HEK293 (cell line): ENCODE measurements at regions not wholly inside any gene's neighbourhood (a gene's known extent, or its start where the extent isn't known, plus 50 kb on each side); places are given as distances from the start of the nearest gene placed in this dataset.
"Not testable (repeated sequence)": the region's sequence is repeated elsewhere in the genome, so short reads cannot be mapped to it uniquely, and the experiment has no call there.

ENCODE experiments used
- CTCF ChIA-PET: fragments of 350-600 bp; formaldehyde crosslinking; extraction: SDS; loops from one replicate; lab custom pipeline; 2021; ENCODE audit warnings: antibody characterized with exemption; lab: Yijun Ruan, JAX
- POLR2A ChIA-PET: fragments of 300-600 bp; formaldehyde crosslinking; extraction: SDS; loops from one replicate; lab custom pipeline; 2020; ENCODE audit warnings: antibody characterized with exemption, inconsistent platforms; lab: Yijun Ruan, JAX
- H3K27ac ChIP-seq: fragments of 200-500 bp; sonication (Bioruptor generic); 2 replicates; pipeline ENCODE4 v1.5.1; 2014; ENCODE audit warnings: low read depth, low read length, control low read depth, inconsistent platforms; ENCODE audit errors: extremely low read depth
- H3K36me3 ChIP-seq, 2 experiments: fragments of 200-500 bp in 1 of 2; sonication (Bioruptor generic) in 1 of 2; 1 replicate in 1 of 2; 2 replicates in 1 of 2; pipeline ENCODE4 v1.5.1; 2014 to 2017; ENCODE audit warnings: inconsistent platforms in 2 of 2, low read length in 2 of 2; ENCODE audit not compliant: control insufficient read depth in 2 of 2, insufficient read depth in 1 of 2
- H3K4me1 ChIP-seq: fragments of 200-500 bp; sonication (Bioruptor generic); 2 replicates; pipeline ENCODE4 v1.5.1; 2014; ENCODE audit warnings: mild to moderate bottlenecking, low read length, inconsistent platforms; ENCODE audit not compliant: control insufficient read depth, insufficient read depth
- H3K4me3 ChIP-seq: 2 replicates; pipeline ENCODE4 v1.5.1; 2011; ENCODE audit warnings: low read depth, mild to moderate bottlenecking, control low read depth, low read length, moderate library complexity
- H3K9me3 ChIP-seq: fragments of 200-500 bp; sonication (Bioruptor generic); 2 replicates; pipeline ENCODE4 v1.5.1; 2014; ENCODE audit warnings: low read depth, low read length, inconsistent platforms; ENCODE audit not compliant: control insufficient read depth, insufficient read depth
- HOXC10 ChIP-seq: sonication (generic); formaldehyde crosslinking; IDR thresholded peaks from 2 replicates; pipeline ENCODE4 v1.8.1; 2023; ENCODE audit warnings: mild to moderate bottlenecking, missing genetic modification reagents
- KLF10 ChIP-seq: fragments of 450-650 bp; IDR thresholded peaks from 2 replicates; pipeline ENCODE4 v1.5.1; 2018; ENCODE audit warnings: missing biosample characterization, mild to moderate bottlenecking, missing genetic modification characterization
- KLF7 ChIP-seq: fragments of 450-650 bp; formaldehyde crosslinking; IDR thresholded peaks from 2 replicates; pipeline ENCODE4 v1.5.1; 2016; ENCODE audit warnings: missing biosample characterization, missing genetic modification characterization, borderline replicate concordance
- PRDM6 ChIP-seq: fragments of 450-650 bp; formaldehyde crosslinking; IDR thresholded peaks from 2 replicates; pipeline ENCODE4 v1.5.1; 2017; ENCODE audit warnings: missing biosample characterization, missing genetic modification characterization
- REST ChIP-seq: fragments of 450-650 bp; formaldehyde crosslinking; IDR thresholded peaks from 2 replicates; pipeline ENCODE4 v1.5.1; 2016; ENCODE audit warnings: missing biosample characterization, missing genetic modification characterization
- TCF7L2 ChIP-seq: IDR thresholded peaks from 2 replicates; pipeline ENCODE4 v1.6.1; 2011; ENCODE audit warnings: low read depth, mild to moderate bottlenecking, inconsistent platforms, low read length, moderate library complexity, borderline replicate concordance
- ZBTB17 ChIP-seq: fragments of 450-650 bp; formaldehyde crosslinking; IDR thresholded peaks from 2 replicates; pipeline ENCODE4 v1.5.1; 2016; ENCODE audit warnings: missing biosample characterization, missing genetic modification characterization
- ZBTB44 ChIP-seq: fragments of 450-650 bp; IDR thresholded peaks from 2 replicates; pipeline ENCODE4 v1.5.1; 2018; ENCODE audit warnings: missing biosample characterization, mild to moderate bottlenecking, missing genetic modification characterization
- ZFHX2 ChIP-seq: fragments of 450-650 bp; formaldehyde crosslinking; conservative IDR thresholded peaks from 2 replicates; pipeline ENCODE4 v1.5.1; 2016; ENCODE audit warnings: missing biosample characterization, missing genetic modification characterization
- ZNF133 ChIP-seq: fragments of 450-650 bp; formaldehyde crosslinking; IDR thresholded peaks from 2 replicates; pipeline ENCODE4 v1.5.1; 2016; ENCODE audit warnings: missing biosample characterization, missing genetic modification characterization
- ZNF146 ChIP-seq: fragments of 450-650 bp; formaldehyde crosslinking; IDR thresholded peaks from 2 replicates; pipeline ENCODE4 v1.5.1; 2016; ENCODE audit warnings: missing biosample characterization, missing genetic modification characterization
- ZNF174 ChIP-seq: fragments of 450-650 bp; formaldehyde crosslinking; IDR thresholded peaks from 2 replicates; pipeline ENCODE4 v1.5.0; 2017; ENCODE audit warnings: missing biosample characterization, mild to moderate bottlenecking, missing genetic modification characterization
- ZNF2 ChIP-seq: fragments of 450-650 bp; formaldehyde crosslinking; IDR thresholded peaks from 2 replicates; pipeline ENCODE4 v1.5.1; 2016; ENCODE audit warnings: missing biosample characterization, missing genetic modification characterization
- ZNF302 ChIP-seq: fragments of 450-650 bp; formaldehyde crosslinking; IDR thresholded peaks from 2 replicates; pipeline ENCODE4 v1.5.1; 2016; ENCODE audit warnings: missing biosample characterization, missing genetic modification characterization, low read depth
- ZNF335 ChIP-seq: fragments of 450-650 bp; formaldehyde crosslinking; conservative IDR thresholded peaks from 2 replicates; pipeline ENCODE4 v1.5.1; 2016; ENCODE audit warnings: missing biosample characterization, missing genetic modification characterization
- ZNF354C ChIP-seq: fragments of 450-650 bp; formaldehyde crosslinking; IDR thresholded peaks from 2 replicates; pipeline ENCODE4 v1.5.1; 2016; ENCODE audit warnings: missing biosample characterization, missing genetic modification characterization, low read depth, borderline replicate concordance
- ZNF391 ChIP-seq: fragments of 450-650 bp; formaldehyde crosslinking; IDR thresholded peaks from 2 replicates; pipeline ENCODE4 v1.5.1; 2016; ENCODE audit warnings: low read depth, missing biosample characterization, missing genetic modification characterization, borderline replicate concordance
- ZNF426 ChIP-seq: fragments of 450-650 bp; formaldehyde crosslinking; IDR thresholded peaks from 2 replicates; pipeline ENCODE4 v1.5.1; 2017; ENCODE audit warnings: missing biosample characterization, missing genetic modification characterization, mild to moderate bottlenecking, inconsistent platforms, moderate library complexity
- ZNF548 ChIP-seq: fragments of 450-650 bp; formaldehyde crosslinking; IDR thresholded peaks from 2 replicates; pipeline ENCODE4 v1.5.1; 2016; ENCODE audit warnings: missing biosample characterization, missing genetic modification characterization
- ZNF610 ChIP-seq: fragments of 450-650 bp; formaldehyde crosslinking; IDR thresholded peaks from 2 replicates; pipeline ENCODE4 v1.5.1; 2016; ENCODE audit warnings: missing biosample characterization, missing genetic modification characterization, borderline replicate concordance
- ZNF664 ChIP-seq: fragments of 450-650 bp; formaldehyde crosslinking; IDR thresholded peaks from 2 replicates; pipeline ENCODE4 v1.5.1; 2016; ENCODE audit warnings: missing biosample characterization, missing genetic modification characterization
- ZNF701 ChIP-seq: fragments of 450-650 bp; formaldehyde crosslinking; IDR thresholded peaks from 2 replicates; pipeline ENCODE4 v1.5.1; 2016; ENCODE audit warnings: missing biosample characterization, missing genetic modification characterization
- ZSCAN30 ChIP-seq: fragments of 450-650 bp; IDR thresholded peaks from 2 replicates; pipeline ENCODE4 v1.5.1; 2018; ENCODE audit warnings: missing biosample characterization, mild to moderate bottlenecking, missing genetic modification characterization, moderate library complexity

GRCh38 chr11:129572667-129573066, 197.0 kb downstream of the BARX2 start:
- H3K4me1 ChIP-seq, H3K27ac ChIP-seq, H3K4me3 ChIP-seq, POLR2A ChIA-PET: not testable (repeated sequence)
- CTCF ChIA-PET = interaction anchor here (0.6 kb wide), 1 partner anchor 165 kb away, joined by 3 read pairs; no protein-coding TSS in a partner anchor
- TF ChIP-seq ZNF146 = peak; percentile 75
- TF ChIP-seq, all 188 proteins: peak for 1; not testable (repeated sequence) for 187
- H3K36me3 ChIP-seq, H3K9me3 ChIP-seq: not testable (repeated sequence)

- TF ChIP-seq ZNF354C (tag by site-specific recombination) (no peak), PRDM6 (tag by site-specific recombination) (no peak), ZFHX2 (tag by site-specific recombination) (no peak)
- H3K27ac ChIP-seq = no peak overlapping the region
- CTCF ChIA-PET = interaction anchor here (0.6 kb wide), 1 partner anchor 164 kb away, joined by 3 read pairs; no protein-coding TSS in a partner anchor
- no peak overlapping the region for H3K4me3 ChIP-seq
- H3K36me3 ChIP-seq = no peaks in the 10 kb centered on the region
- H3K4me1 ChIP-seq = no peaks in the 10 kb centered on the region
- POLR2A ChIA-PET = no interaction called here
- H3K9me3 ChIP-seq = no peaks in the 10 kb centered on the region
Observed at GRCh38 chr11:129573161-129573560, 197.5 kb downstream of the BARX2 start.

DNA sequence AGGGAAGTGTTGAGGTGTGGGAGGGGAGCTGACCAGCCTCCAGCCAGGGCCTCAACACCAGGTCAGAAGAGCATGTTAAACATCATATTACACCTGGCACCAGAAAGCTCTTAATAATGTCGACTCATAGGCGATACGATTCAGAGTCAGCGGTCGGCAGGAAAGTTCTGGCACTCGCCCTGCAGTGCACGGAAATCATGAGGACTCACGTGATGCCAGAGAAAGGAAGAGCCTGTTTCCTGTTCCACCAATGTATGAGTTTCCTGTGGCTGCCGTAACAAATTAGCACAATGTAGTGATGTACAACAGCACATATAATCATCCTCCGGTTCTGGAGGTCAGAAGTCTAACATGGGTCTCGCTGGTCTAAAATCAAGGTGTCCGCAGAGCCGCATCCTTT, 198.8 kb downstream of the BARX2 start:
- Histone ChIP-seq H3K4me1 (no peaks in the 10 kb centered on the region), H3K9me3 (no peaks in the 10 kb centered on the region), H3K4me3 (no peak overlapping the region), H3K27ac (no peak overlapping the region), H3K36me3 (no peaks in the 10 kb centered on the region)
- CTCF ChIA-PET = no interaction called here
- POLR2A ChIA-PET = no interaction called here
- TF ChIP-seq HOXC10 (CRISPR knock-in tag) (no peak), ZBTB17 (tag by site-specific recombination) (no peak), ZNF133 (tag by site-specific recombination) (no peak), ZNF548 (no peak), ZNF174 (tag by site-specific recombination) (no peak), ZNF2 (tag by site-specific recombination) (no peak), ZNF426 (no peak), TCF7L2 (no peak), ZNF391 (tag by site-specific recombination) (no peak), ZBTB44 (no peak), ZNF302 (tag by site-specific recombination) (no peak), KLF7 (tag by site-specific recombination) (no peak), ZNF664 (tag by site-specific recombination) (no peak), ZNF335 (tag by site-specific recombination) (no peak), KLF10 (tag by site-specific recombination) (no peak), ZNF701 (tag by site-specific recombination) (no peak), ZNF610 (tag by site-specific recombination) (no peak), REST (tag by site-specific recombination) (no peak), ZSCAN30 (tag by site-specific recombination) (no peak)
